NCI-H2081 (cell line): ENCODE measurements at regions not wholly inside any gene's neighbourhood (a gene's known extent, or its start where the extent isn't known, plus 50 kb on each side); places are given as distances from the start of the nearest gene placed in this dataset.
"Not testable (repeated sequence)": the region's sequence is repeated elsewhere in the genome, so short reads cannot be mapped to it uniquely, and the experiment has no call there.

ENCODE experiments used
- DNase-seq, 2 experiments: peaks; one replicate each; lab custom pipeline; 2025; lab: John Stamatoyannopoulos, UW

GRCh38 chr3:176190755-176191154, 1006.5 kb downstream of the TBL1XR1 start:
- peak in 1 of 2 experiments; percentile 19 for DNase-seq

- no peak for DNase-seq
Measured at GRCh38 chr3:176183181-176183580, 1014.1 kb downstream of the TBL1XR1 start.

GRCh38 chr3:176174060-176174459, 1023.2 kb downstream of the TBL1XR1 start:
- DNase-seq, result no peak

GRCh38 chr3:176172492-176172891, 1024.8 kb downstream of the TBL1XR1 start:
- no peak for DNase-seq

- no peak for DNase-seq
Measured at GRCh38 chr3:176167272-176167671, 1030.0 kb downstream of the TBL1XR1 start.

GRCh38 chr3:176160997-176161396, 1036.3 kb downstream of the TBL1XR1 start:
- no peak for DNase-seq

- no peak for DNase-seq
Measured at GRCh38 chr3:176159796-176160195, 1037.5 kb downstream of the TBL1XR1 start.

- DNase-seq, result no peak
Measured at GRCh38 chr3:176155012-176155411, 1042.3 kb downstream of the TBL1XR1 start.

GRCh38 chr3:176149567-176149966, 1047.7 kb downstream of the TBL1XR1 start:
- no peak for DNase-seq

- peak; percentile 91 to 99 for DNase-seq
Measured at GRCh38 chr3:176147251-176147650, 1050.0 kb downstream of the TBL1XR1 start.

- DNase-seq, result no peak
Measured at GRCh38 chr3:176141837-176142236, 1055.4 kb downstream of the TBL1XR1 start.

GRCh38 chr3:176120507-176120906, 1076.8 kb downstream of the TBL1XR1 start:
- DNase-seq, result peak; percentile 39 to 90

GRCh38 chr3:176119826-176120225, 1077.5 kb downstream of the TBL1XR1 start:
- DNase-seq, result no peak

- no peak for DNase-seq
Measured at GRCh38 chr3:176106380-176106779, 1090.9 kb downstream of the TBL1XR1 start.

GRCh38 chr3:176097027-176097426, 1100.3 kb downstream of the TBL1XR1 start:
- no peak for DNase-seq

- DNase-seq, result not testable (repeated sequence)
Measured at GRCh38 chr3:176093892-176094291, 1103.4 kb downstream of the TBL1XR1 start.

- DNase-seq, result no peak
Measured at GRCh38 chr3:176090727-176091126, 1106.6 kb downstream of the TBL1XR1 start.

GRCh38 chr3:176088962-176089383, 1108.3 kb downstream of the TBL1XR1 start:
- DNase-seq, result no peak

- no peak for DNase-seq
Measured at GRCh38 chr3:176087066-176087697, 1110.1 kb downstream of the TBL1XR1 start.

GRCh38 chr3:176079785-176080184, 1117.5 kb downstream of the TBL1XR1 start:
- no peak for DNase-seq

GRCh38 chr3:176078906-176079305, 1118.4 kb downstream of the TBL1XR1 start:
- no peak for DNase-seq

GRCh38 chr3:176075491-176075890, 1121.8 kb downstream of the TBL1XR1 start:
- peak in 1 of 2 experiments; percentile 30 for DNase-seq

GRCh38 chr3:176075046-176075445, 1122.2 kb downstream of the TBL1XR1 start:
- no peak for DNase-seq

GRCh38 chr3:176074096-176074495, 1123.2 kb downstream of the TBL1XR1 start:
- DNase-seq, result no peak
